ENCODE measurements at regions not wholly inside any gene's neighbourhood (a gene's known extent, or its start where the extent isn't known, plus 50 kb on each side); places are given as distances from the start of the nearest gene placed in this dataset.
A peak's percentile ranks its signal among the peaks of the same experiment; 100 is the strongest.

GRCh38 chr16:64421515-64421914, 700.3 kb downstream of the CDH11 start:
- Histone ChIP-seq H3K4me3 (no peak overlapping the region), H3K27ac (no peak overlapping the region)
- no peak for DNase-seq (ENCODE audit: low spot score)
- TF ChIP-seq CTCF (IDR thresholded peaks at IDR 0.05) = no peak

- Histone ChIP-seq H3K4me3 (no peak overlapping the region), H3K27ac (no peak overlapping the region)
- no peak for TF ChIP-seq CTCF (IDR thresholded peaks at IDR 0.05)
- no peak for DNase-seq (ENCODE audit: low spot score)
Measured at GRCh38 chr16:64419832-64420231, 702.0 kb downstream of the CDH11 start.

- no peak overlapping the region for H3K4me3 ChIP-seq
- TF ChIP-seq CTCF (IDR thresholded peaks at IDR 0.05) = no peak
- peak overlapping the region in 1 of 2 donors; percentile 30 for H3K27ac ChIP-seq
- DNase-seq (ENCODE audit: low spot score) = no peak
Measured at GRCh38 chr16:64417711-64418227, 704.1 kb downstream of the CDH11 start.

GRCh38 chr16:64416216-64417005, 705.5 kb downstream of the CDH11 start:
- TF ChIP-seq CTCF (IDR thresholded peaks at IDR 0.05) = no peak
- no peak overlapping the region for H3K27ac ChIP-seq
- peak overlapping the region; percentile 36 for H3K4me3 ChIP-seq
- DNase-seq (ENCODE audit: low spot score) = no peak

- Histone ChIP-seq H3K4me3 (peak overlapping the region; percentile 20), H3K27ac (peak overlapping the region; percentile 60 to 68)
- no peak for DNase-seq (ENCODE audit: low spot score)
- TF ChIP-seq CTCF (IDR thresholded peaks at IDR 0.05) = no peak
Measured at GRCh38 chr16:64412578-64413280, 709.1 kb downstream of the CDH11 start.

GRCh38 chr16:64410306-64410705, 711.6 kb downstream of the CDH11 start:
- DNase-seq (ENCODE audit: low spot score) = no peak
- Histone ChIP-seq H3K4me3 (no peak overlapping the region), H3K27ac (no peak overlapping the region)
- no peak for TF ChIP-seq CTCF (IDR thresholded peaks at IDR 0.05)
